Osteoblast (primary cell): ENCODE measurements at regions not wholly inside any gene's neighbourhood (a gene's known extent, or its start where the extent isn't known, plus 50 kb on each side); places are given as distances from the start of the nearest gene placed in this dataset.

Source experiments
- DNase-seq: peaks from one replicate; pipeline ENCODE4 v3.0.0; 2011; ENCODE audit warnings: low spot score, mixed read lengths; ENCODE audit not compliant: insufficient read length; ENCODE audit errors: missing footprints
- H2AFZ ChIP-seq: 2 replicates; pipeline ENCODE4 v1.6.0; 2011; ENCODE audit warnings: mild to moderate bottlenecking, low read length
- H3K27ac ChIP-seq: 2 replicates; pipeline ENCODE4 v1.5.1; 2011; ENCODE audit warnings: mild to moderate bottlenecking, low read depth, low read length, moderate library complexity
- H3K27me3 ChIP-seq: 2 replicates; pipeline ENCODE4 v1.6.0; 2012; ENCODE audit warnings: mild to moderate bottlenecking, control low read depth, inconsistent platforms, low read length, moderate library complexity; ENCODE audit not compliant: insufficient read depth
- H3K36me3 ChIP-seq: 2 replicates; pipeline ENCODE4 v1.5.1; 2011; ENCODE audit warnings: mild to moderate bottlenecking, low read length, control low read depth, moderate library complexity; ENCODE audit not compliant: insufficient read depth
- H3K4me1 ChIP-seq: 2 replicates; pipeline ENCODE4 v1.5.1; 2011; ENCODE audit warnings: mild to moderate bottlenecking, low read length, control low read depth, moderate library complexity; ENCODE audit not compliant: insufficient read depth
- H3K4me2 ChIP-seq: 2 replicates; pipeline ENCODE4 v1.6.0; 2011; ENCODE audit warnings: mild to moderate bottlenecking, low read length; ENCODE audit not compliant: insufficient read depth
- H3K4me3 ChIP-seq: fragments of 200-600 bp; sonication (generic); 3 replicates; pipeline ENCODE4 v1.5.1; 2012; ENCODE audit warnings: mild to moderate bottlenecking, low read length, inconsistent platforms; ENCODE audit not compliant: insufficient read depth
- H3K79me2 ChIP-seq: 2 replicates; pipeline ENCODE4 v1.6.0; 2012; ENCODE audit warnings: mild to moderate bottlenecking, low read length, control low read depth, inconsistent platforms; ENCODE audit not compliant: insufficient read depth
- H3K9me3 ChIP-seq: 2 replicates; pipeline ENCODE4 v1.5.1; 2011; ENCODE audit warnings: low read depth, low read length, control low read depth
- H4K20me1 ChIP-seq: 2 replicates; pipeline ENCODE4 v1.6.0; 2012; ENCODE audit warnings: mild to moderate bottlenecking, low read length, control low read depth; ENCODE audit not compliant: insufficient read depth
- TF ChIP-seq, protein P1 (sequence below): IDR thresholded peaks from 2 replicates; pipeline ENCODE4 v1.5.1; 2011; ENCODE audit warnings: mild to moderate bottlenecking, low read depth, low read length, moderate library complexity; ENCODE audit errors: extremely low read depth

DNA sequence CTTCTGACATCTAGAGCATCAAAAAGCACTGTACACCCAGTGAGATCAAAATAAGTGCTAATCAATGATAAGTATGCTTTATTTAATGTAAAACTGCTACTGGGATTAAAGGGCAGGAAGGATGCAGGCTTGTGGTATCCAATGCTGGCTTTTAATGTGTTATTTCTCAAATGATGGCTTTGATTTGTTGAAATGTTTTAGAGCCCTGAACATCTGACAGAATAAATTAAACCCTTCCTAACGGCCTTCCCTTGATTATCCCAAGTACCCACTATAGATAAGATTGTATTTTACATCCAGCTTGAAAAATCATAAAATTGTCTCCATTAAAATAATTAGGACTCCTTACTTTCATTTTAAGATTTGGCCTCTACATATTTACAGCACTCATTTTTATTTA, 382.9 kb downstream of the HNRNPD start:
- Histone ChIP-seq H3K36me3 (no peaks in the 10 kb centered on the region), H3K27ac (no peak overlapping the region), H3K4me2 (no peak overlapping the region), H3K27me3 (no peaks in the 10 kb centered on the region), H3K9me3 (no peaks in the 10 kb centered on the region), H2AFZ (no peak overlapping the region), H4K20me1 (no peaks in the 10 kb centered on the region), H3K4me1 (no peaks in the 10 kb centered on the region), H3K79me2 (no peaks in the 10 kb centered on the region), H3K4me3 (no peak overlapping the region)
- TF ChIP-seq, protein P1, sequence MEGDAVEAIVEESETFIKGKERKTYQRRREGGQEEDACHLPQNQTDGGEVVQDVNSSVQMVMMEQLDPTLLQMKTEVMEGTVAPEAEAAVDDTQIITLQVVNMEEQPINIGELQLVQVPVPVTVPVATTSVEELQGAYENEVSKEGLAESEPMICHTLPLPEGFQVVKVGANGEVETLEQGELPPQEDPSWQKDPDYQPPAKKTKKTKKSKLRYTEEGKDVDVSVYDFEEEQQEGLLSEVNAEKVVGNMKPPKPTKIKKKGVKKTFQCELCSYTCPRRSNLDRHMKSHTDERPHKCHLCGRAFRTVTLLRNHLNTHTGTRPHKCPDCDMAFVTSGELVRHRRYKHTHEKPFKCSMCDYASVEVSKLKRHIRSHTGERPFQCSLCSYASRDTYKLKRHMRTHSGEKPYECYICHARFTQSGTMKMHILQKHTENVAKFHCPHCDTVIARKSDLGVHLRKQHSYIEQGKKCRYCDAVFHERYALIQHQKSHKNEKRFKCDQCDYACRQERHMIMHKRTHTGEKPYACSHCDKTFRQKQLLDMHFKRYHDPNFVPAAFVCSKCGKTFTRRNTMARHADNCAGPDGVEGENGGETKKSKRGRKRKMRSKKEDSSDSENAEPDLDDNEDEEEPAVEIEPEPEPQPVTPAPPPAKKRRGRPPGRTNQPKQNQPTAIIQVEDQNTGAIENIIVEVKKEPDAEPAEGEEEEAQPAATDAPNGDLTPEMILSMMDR, result no peak
- no peak for DNase-seq

GRCh38 chr4:81990211-81990610, 383.6 kb downstream of the HNRNPD start:
- Histone ChIP-seq H3K4me3 (no peak overlapping the region), H4K20me1 (no peaks in the 10 kb centered on the region), H3K27ac (no peak overlapping the region), H3K36me3 (no peaks in the 10 kb centered on the region), H3K27me3 (no peaks in the 10 kb centered on the region), H2AFZ (no peak overlapping the region), H3K9me3 (no peaks in the 10 kb centered on the region), H3K4me1 (no peaks in the 10 kb centered on the region), H3K4me2 (no peak overlapping the region), H3K79me2 (no peaks in the 10 kb centered on the region)
- TF ChIP-seq, protein P1, result no peak
- no peak for DNase-seq

DNA sequence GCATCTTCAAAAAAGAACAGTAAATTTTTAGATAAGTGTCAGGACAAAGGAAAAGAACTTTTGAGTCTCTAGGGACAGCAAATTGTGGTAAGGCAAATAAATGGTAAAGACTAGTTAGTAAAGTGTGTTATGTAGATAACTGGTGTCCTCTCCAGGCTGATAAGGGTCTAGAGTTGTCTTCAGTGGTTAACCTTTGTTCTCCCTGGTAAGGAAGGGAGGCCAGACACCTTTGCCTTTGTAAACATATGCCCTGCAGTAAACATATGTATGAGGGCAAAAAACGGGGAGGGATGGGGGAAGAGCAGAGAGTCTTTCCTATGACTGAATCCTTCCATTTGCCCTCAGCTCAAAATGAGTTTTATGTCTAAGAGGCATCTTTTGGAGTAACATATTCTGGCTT, 384.6 kb downstream of the HNRNPD start:
- no peak for DNase-seq
- Histone ChIP-seq H3K4me2 (no peak overlapping the region), H2AFZ (no peak overlapping the region), H4K20me1 (no peaks in the 10 kb centered on the region), H3K4me1 (no peaks in the 10 kb centered on the region), H3K9me3 (no peaks in the 10 kb centered on the region), H3K27ac (no peak overlapping the region), H3K79me2 (no peaks in the 10 kb centered on the region), H3K27me3 (no peaks in the 10 kb centered on the region), H3K36me3 (no peaks in the 10 kb centered on the region), H3K4me3 (no peak overlapping the region)
- TF ChIP-seq, protein P1, result no peak

GRCh38 chr4:81988178-81988577, 385.6 kb downstream of the HNRNPD start:
- Histone ChIP-seq H3K4me1 (no peaks in the 10 kb centered on the region), H2AFZ (no peak overlapping the region), H3K36me3 (no peaks in the 10 kb centered on the region), H3K79me2 (no peaks in the 10 kb centered on the region), H3K4me2 (no peak overlapping the region), H3K4me3 (no peak overlapping the region), H3K9me3 (no peaks in the 10 kb centered on the region), H3K27me3 (no peaks in the 10 kb centered on the region), H3K27ac (no peak overlapping the region), H4K20me1 (no peaks in the 10 kb centered on the region)
- DNase-seq, result no peak
- TF ChIP-seq, protein P1, result no peak
